HK-2 (cell line): ENCODE measurements at regions not wholly inside any gene's neighbourhood (a gene's known extent, or its start where the extent isn't known, plus 50 kb on each side); places are given as distances from the start of the nearest gene placed in this dataset.

Experiments
- DNase-seq: peaks from one replicate; pipeline ENCODE4 v3.0.0-alpha.2; 2018; ENCODE audit not compliant: unreplicated experiment

GRCh38 chr2:120401275-120402066, 55.5 kb downstream of the INHBB start:
- DNase-seq, result no peak

- no peak for DNase-seq
Observed at GRCh38 chr2:120402067-120402433, 56.1 kb downstream of the INHBB start.

GRCh38 chr2:120402508-120402907, 56.6 kb downstream of the INHBB start:
- no peak for DNase-seq

- no peak for DNase-seq
Observed at GRCh38 chr2:120403261-120403660, 57.3 kb downstream of the INHBB start.

- no peak for DNase-seq
Observed at GRCh38 chr2:120403676-120404075, 57.7 kb downstream of the INHBB start.

- no peak for DNase-seq
Observed at GRCh38 chr2:120404274-120404673, 58.3 kb downstream of the INHBB start.

- DNase-seq, result no peak
Observed at GRCh38 chr2:120404941-120405758, 59.2 kb downstream of the INHBB start.

- no peak for DNase-seq
Observed at GRCh38 chr2:120405759-120406099, 59.8 kb downstream of the INHBB start.

- no peak for DNase-seq
Observed at GRCh38 chr2:120406566-120406965, 60.6 kb downstream of the INHBB start.

- DNase-seq, result no peak
Observed at GRCh38 chr2:120410487-120410886, 64.6 kb downstream of the INHBB start.

GRCh38 chr2:120415060-120415459, 69.1 kb downstream of the INHBB start:
- no peak for DNase-seq

GRCh38 chr2:120415728-120416509, 70.0 kb downstream of the INHBB start:
- DNase-seq, result no peak

- DNase-seq, result no peak
Observed at GRCh38 chr2:120418174-120418787, 72.3 kb downstream of the INHBB start.

- DNase-seq, result no peak
Observed at GRCh38 chr2:120419073-120419472, 73.1 kb downstream of the INHBB start.

GRCh38 chr2:120419955-120420354, 74.0 kb downstream of the INHBB start:
- DNase-seq, result no peak

- no peak for DNase-seq
Observed at GRCh38 chr2:120421126-120421829, 75.3 kb downstream of the INHBB start.

- DNase-seq, result no peak
Observed at GRCh38 chr2:120421830-120422175, 75.9 kb downstream of the INHBB start.

- no peak for DNase-seq
Observed at GRCh38 chr2:120422465-120423160, 76.7 kb downstream of the INHBB start.

- DNase-seq, result no peak
Observed at GRCh38 chr2:120423167-120423943, 77.4 kb downstream of the INHBB start.

GRCh38 chr2:120424274-120424796, 78.4 kb downstream of the INHBB start:
- DNase-seq, result no peak
